GM13976 (cell line): ENCODE measurements at regions not wholly inside any gene's neighbourhood (a gene's known extent, or its start where the extent isn't known, plus 50 kb on each side); places are given as distances from the start of the nearest gene placed in this dataset.

ENCODE experiments used
- DNase-seq: peaks from one replicate; pipeline ENCODE4 v3.0.0; 2012; ENCODE audit warnings: low spot score
- in situ Hi-C: fragments of 300-500 bp; cut with MboI; formaldehyde crosslinking; loops from one replicate; pipeline ENCODE4 v1.12.0; 2022; ENCODE audit warnings: low sequenced_read_pairs, mixed read lengths, inconsistent platforms; ENCODE audit not compliant: unreplicated experiment
- TF ChIP-seq, protein P1 (sequence below): IDR thresholded peaks from 2 replicates; pipeline ENCODE4 v1.5.1; 2012; ENCODE audit warnings: borderline replicate concordance, mild to moderate bottlenecking; ENCODE audit not compliant: insufficient read depth; ENCODE audit errors: extremely low read depth, missing control alignments, control extremely low read depth

DNA sequence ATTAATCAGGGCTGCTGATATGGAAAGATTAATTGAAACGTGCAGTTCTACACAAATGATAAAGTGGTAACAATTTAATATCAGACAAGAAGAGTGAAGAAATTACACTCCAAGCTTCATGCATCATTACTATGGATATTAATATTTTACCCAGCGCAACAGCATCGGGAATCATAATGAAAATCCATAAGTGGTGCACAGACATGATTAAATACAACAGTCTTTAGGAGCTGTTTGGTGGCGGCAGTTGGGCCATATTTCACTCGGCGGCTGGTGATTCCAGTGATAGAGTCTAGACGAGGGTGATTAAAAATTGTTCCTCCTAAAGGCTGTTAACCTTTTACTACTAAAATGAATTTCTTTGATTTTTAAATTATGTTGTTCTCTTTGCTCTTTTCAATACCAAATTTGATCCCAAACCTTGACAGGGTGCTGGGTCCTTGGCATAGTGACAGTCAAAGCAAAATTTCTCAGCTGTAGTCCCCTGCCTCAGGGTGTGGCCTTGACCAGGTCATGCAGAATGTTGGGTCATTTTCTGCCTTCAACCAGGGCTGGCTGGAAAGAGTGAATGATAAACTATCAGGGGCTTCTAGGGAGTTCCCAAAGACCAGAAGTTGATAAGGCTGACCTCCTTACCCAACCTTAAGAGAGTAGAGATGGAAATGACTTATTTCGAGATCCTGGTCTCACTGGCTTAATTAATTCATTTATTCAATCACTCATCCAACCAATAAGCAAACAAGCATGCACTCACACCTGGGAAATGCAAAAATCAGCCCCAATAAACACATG is 392.0 kb downstream of the IL20RB start:
- in situ Hi-C loops: no loop called here
- TF ChIP-seq, protein P1, sequence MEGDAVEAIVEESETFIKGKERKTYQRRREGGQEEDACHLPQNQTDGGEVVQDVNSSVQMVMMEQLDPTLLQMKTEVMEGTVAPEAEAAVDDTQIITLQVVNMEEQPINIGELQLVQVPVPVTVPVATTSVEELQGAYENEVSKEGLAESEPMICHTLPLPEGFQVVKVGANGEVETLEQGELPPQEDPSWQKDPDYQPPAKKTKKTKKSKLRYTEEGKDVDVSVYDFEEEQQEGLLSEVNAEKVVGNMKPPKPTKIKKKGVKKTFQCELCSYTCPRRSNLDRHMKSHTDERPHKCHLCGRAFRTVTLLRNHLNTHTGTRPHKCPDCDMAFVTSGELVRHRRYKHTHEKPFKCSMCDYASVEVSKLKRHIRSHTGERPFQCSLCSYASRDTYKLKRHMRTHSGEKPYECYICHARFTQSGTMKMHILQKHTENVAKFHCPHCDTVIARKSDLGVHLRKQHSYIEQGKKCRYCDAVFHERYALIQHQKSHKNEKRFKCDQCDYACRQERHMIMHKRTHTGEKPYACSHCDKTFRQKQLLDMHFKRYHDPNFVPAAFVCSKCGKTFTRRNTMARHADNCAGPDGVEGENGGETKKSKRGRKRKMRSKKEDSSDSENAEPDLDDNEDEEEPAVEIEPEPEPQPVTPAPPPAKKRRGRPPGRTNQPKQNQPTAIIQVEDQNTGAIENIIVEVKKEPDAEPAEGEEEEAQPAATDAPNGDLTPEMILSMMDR: no peak
- DNase-seq: no peak

DNA sequence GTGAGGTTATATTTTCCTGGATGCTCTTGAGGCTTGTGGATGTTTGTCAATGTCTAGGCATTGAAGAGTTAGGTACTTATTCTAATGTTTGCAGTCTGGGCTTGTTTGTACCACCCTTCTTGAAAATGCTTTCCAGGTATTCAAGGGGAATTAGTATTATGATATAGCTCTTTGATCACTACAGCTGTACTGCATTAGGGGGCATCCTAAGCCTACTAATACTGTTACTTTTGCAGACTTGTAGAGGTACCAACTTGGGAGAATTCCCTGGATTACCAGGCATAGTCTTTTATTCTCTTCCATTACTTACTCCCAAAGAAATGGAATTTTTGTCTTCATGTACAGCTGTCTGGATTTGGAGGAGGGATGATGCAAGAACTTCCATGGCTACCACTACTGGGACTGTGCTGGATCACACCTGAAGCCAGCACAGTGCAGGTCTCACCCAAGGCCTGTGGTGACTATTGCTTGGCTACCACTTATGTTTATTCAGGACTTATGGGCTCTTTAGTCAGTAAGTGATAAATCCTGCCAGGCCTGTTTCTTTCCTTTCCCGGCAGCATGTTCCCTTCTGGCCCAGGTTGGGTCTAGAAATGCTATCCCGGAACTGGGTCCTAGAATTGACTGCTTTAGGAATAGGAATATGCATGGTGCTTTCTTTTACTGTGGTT is 402.9 kb downstream of the IL20RB start:
- TF ChIP-seq, protein P1: no peak
- no peak for DNase-seq
- in situ Hi-C loops: no loop called here

DNA sequence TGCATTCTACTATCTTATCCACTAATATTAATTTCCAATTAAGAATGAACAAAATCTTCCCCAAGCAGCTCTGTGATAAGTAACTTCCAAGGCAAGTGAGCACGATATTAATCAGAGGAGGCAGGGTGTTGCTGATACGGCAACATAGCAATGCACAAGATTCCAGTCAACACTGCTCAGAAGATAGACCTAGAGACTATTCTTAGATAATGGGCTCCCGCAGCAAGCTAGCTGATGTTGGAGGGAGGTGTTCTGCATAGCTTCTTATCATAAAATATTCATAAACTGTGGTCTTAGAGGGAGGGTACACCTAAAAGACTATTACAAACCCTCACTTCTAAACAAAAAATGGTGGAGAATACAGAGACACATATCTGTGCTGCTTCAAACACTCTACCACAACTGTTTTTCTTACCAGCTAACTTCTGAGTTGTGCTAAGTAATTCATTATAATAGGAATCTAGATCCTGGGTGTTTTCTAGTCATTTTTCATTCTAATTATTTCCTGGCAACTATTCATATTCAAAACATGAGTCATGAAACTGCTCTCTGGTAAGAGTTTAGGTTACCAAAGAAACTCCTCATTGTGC is 382.0 kb upstream of the SOX14 start:
- in situ Hi-C loops: no loop called here
- TF ChIP-seq, protein P1: no peak
- no peak for DNase-seq

DNA sequence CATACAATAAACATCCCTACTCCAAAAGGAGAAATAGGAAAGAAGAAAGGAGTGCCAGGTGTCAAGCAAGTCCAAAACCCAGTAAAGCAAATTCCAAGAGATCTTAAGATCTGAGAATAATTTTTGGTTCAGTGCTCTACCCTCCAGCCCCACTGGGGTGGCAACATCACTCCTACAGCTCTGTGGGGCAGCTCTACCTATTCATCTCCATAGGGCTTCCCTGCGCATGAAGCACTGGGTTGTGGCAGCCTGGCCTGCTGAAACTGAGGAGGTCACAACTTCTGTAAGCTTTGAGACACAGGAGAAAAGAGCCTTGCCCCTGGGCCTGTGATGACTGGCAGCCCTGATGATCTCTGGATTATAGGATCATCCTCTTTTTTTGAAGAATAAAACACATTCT is 378.2 kb upstream of the SOX14 start:
- DNase-seq: no peak
- in situ Hi-C loops: no loop called here
- TF ChIP-seq, protein P1: no peak

DNA sequence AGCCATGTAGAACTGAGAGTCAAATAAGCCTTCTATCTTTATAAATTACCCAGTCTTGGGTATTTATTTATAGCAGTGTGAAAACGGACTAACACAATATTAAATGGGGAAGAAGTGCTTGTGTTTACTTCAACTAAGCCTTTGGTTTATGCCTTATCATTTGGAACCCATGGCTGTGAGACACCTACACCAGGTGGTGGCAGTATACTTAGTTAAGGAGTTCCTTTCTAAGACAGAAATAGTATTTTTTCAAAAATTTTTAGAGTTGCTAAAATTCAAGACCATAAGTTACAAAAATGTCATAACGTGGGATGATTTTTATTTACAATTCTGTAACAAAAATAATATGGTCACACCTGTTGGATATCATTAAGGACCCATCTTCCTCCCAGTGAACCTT is 354.5 kb upstream of the SOX14 start:
- TF ChIP-seq, protein P1: no peak
- in situ Hi-C loops: no loop called here
- no peak for DNase-seq

DNA sequence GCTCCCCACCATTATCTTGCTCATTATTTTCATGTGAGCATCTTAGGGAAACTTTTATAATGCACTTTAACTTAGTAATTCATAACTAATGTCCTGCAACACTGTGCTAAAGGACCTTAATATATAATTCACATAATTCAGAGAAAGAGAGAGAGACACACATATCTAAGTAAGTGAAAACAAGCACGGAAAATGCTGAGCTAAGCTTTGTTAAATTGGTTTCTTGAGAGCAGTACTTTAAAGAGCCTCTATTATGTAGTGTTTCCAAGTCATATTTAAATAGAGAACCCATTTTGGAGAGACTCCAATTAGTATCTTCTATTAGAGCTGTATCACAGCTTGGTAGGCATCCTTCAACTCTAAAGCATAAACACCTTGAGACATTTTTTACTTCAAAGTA is 354.1 kb upstream of the SOX14 start:
- TF ChIP-seq, protein P1: no peak
- in situ Hi-C loops: no loop called here

More for the DNA sequence above, 354.1 kb upstream of the SOX14 start:
- no peak for DNase-seq
